ENCODE measurements at regions not wholly inside any gene's neighbourhood (a gene's known extent, or its start where the extent isn't known, plus 50 kb on each side); places are given as distances from the start of the nearest gene placed in this dataset.

DNA sequence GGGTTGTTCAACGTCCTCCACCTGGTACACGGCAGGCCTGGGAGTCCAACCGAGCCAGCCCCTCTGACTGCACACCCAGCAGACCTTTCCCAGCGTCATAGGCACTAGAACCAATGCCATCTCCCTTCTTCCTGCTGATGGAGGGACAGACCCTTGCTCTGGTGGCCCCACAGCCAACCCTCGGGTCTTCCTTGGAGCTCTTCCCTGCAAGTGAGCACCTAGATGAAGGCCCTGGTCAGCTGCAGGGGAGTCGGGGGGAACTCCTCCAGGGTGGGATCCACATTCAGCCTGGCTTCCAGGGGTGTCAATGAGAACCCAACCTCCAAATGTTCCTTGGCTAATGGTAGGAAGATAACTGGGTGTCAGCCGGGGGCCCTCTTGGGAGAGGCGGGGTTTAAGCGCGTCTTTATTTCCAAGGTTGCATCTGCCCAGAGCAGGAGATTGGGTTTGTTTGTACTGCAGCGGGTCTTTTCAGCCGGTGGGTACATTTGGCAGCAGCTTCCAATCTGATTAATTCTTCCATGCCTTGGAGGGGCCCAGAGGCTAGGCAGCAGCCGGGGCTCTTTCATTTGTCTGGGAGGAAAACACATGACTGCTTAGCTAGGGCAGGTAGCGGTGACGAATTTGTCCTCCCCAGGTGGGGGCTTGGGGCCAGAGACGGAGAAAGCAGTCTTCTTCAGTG is 56.0 kb upstream of the SHISAL1 start:
- TF ChIP-seq, protein P1, sequence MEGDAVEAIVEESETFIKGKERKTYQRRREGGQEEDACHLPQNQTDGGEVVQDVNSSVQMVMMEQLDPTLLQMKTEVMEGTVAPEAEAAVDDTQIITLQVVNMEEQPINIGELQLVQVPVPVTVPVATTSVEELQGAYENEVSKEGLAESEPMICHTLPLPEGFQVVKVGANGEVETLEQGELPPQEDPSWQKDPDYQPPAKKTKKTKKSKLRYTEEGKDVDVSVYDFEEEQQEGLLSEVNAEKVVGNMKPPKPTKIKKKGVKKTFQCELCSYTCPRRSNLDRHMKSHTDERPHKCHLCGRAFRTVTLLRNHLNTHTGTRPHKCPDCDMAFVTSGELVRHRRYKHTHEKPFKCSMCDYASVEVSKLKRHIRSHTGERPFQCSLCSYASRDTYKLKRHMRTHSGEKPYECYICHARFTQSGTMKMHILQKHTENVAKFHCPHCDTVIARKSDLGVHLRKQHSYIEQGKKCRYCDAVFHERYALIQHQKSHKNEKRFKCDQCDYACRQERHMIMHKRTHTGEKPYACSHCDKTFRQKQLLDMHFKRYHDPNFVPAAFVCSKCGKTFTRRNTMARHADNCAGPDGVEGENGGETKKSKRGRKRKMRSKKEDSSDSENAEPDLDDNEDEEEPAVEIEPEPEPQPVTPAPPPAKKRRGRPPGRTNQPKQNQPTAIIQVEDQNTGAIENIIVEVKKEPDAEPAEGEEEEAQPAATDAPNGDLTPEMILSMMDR (IDR thresholded peaks at IDR 0.05; ENCODE audit: insufficient read depth, low read length, poor library complexity, severe bottlenecking), result no peak

GRCh38 chr22:44366372-44367300 is 53.9 kb upstream of the SHISAL1 start:
- Histone ChIP-seq H3K36me3 (ENCODE audit: control insufficient read depth, insufficient read depth, low read length) (no peaks in the 10 kb centered on the region), H3K27me3 (replicated peaks; ENCODE audit: control insufficient read depth, insufficient read depth, low read length) (no peaks in the 10 kb centered on the region; the same call in 1 of the 2 replicates), H3K4me3 (replicated peaks; ENCODE audit: low read depth, low read length) (no peak overlapping the region)
- TF ChIP-seq, protein P1 (IDR thresholded peaks at IDR 0.05; ENCODE audit: insufficient read depth, low read length, poor library complexity, severe bottlenecking), result no peak
- no peak for DNase-seq (ENCODE audit: extremely low read depth, insufficient read length)

More for the DNA sequence above, 56.0 kb upstream of the SHISAL1 start:
- Histone ChIP-seq H3K36me3 (ENCODE audit: control insufficient read depth, insufficient read depth, low read length) (no peaks in the 10 kb centered on the region), H3K4me3 (replicated peaks; ENCODE audit: low read depth, low read length) (no peak overlapping the region), H3K27me3 (replicated peaks; ENCODE audit: control insufficient read depth, insufficient read depth, low read length) (no peaks in the 10 kb centered on the region; the same call in 1 of the 2 replicates)
- no peak for DNase-seq (ENCODE audit: extremely low read depth, insufficient read length)

- no peaks in the 10 kb centered on the region for H3K36me3 ChIP-seq (ENCODE audit: control insufficient read depth, insufficient read depth, low read length)
- DNase-seq (ENCODE audit: extremely low read depth, insufficient read length), result no peak
- no peaks in the 10 kb centered on the region; the same call in 1 of the 2 replicates for H3K27me3 ChIP-seq (replicated peaks; ENCODE audit: control insufficient read depth, insufficient read depth, low read length)
- TF ChIP-seq, protein P1 (IDR thresholded peaks at IDR 0.05; ENCODE audit: insufficient read depth, low read length, poor library complexity, severe bottlenecking), result no peak
- no peak overlapping the region for H3K4me3 ChIP-seq (replicated peaks; ENCODE audit: low read depth, low read length)
Measured at GRCh38 chr22:44365832-44366231, 53.1 kb upstream of the SHISAL1 start.

GRCh38 chr22:44365191-44365590 is 52.4 kb upstream of the SHISAL1 start:
- Histone ChIP-seq H3K27me3 (replicated peaks; ENCODE audit: control insufficient read depth, insufficient read depth, low read length) (no peaks in the 10 kb centered on the region; the same call in 1 of the 2 replicates), H3K4me3 (replicated peaks; ENCODE audit: low read depth, low read length) (no peak overlapping the region), H3K36me3 (ENCODE audit: control insufficient read depth, insufficient read depth, low read length) (no peaks in the 10 kb centered on the region)
- DNase-seq (ENCODE audit: extremely low read depth, insufficient read length), result no peak
- TF ChIP-seq, protein P1 (IDR thresholded peaks at IDR 0.05; ENCODE audit: insufficient read depth, low read length, poor library complexity, severe bottlenecking), result no peak

- TF ChIP-seq, protein P1 (IDR thresholded peaks at IDR 0.05; ENCODE audit: insufficient read depth, low read length, poor library complexity, severe bottlenecking), result no peak
- H3K4me3 ChIP-seq (replicated peaks; ENCODE audit: low read depth, low read length), result no peak overlapping the region
Measured at GRCh38 chr22:44364751-44365130, 52.0 kb upstream of the SHISAL1 start.

More at GRCh38 chr22:44364751-44365130, 52.0 kb upstream of the SHISAL1 start:
- Histone ChIP-seq H3K27me3 (replicated peaks; ENCODE audit: control insufficient read depth, insufficient read depth, low read length) (no peaks in the 10 kb centered on the region; the same call in 1 of the 2 replicates), H3K36me3 (ENCODE audit: control insufficient read depth, insufficient read depth, low read length) (no peaks in the 10 kb centered on the region)
- DNase-seq (ENCODE audit: extremely low read depth, insufficient read length), result no peak

Data from GM06990 (cell line).